ENCODE measurements at regions not wholly inside any gene's neighbourhood (a gene's known extent, or its start where the extent isn't known, plus 50 kb on each side); places are given as distances from the start of the nearest gene placed in this dataset.
A peak's percentile ranks its signal among the peaks of the same experiment; 100 is the strongest.

GRCh38 chr12:89051065-89051677, 301.1 kb downstream of the DUSP6 start:
- DNase-seq: peak; percentile 54

GRCh38 chr12:89047856-89048418, 304.4 kb downstream of the DUSP6 start:
- DNase-seq: no peak

- no peak for DNase-seq
Measured at GRCh38 chr12:89041078-89041477, 311.2 kb downstream of the DUSP6 start.

- no peak for DNase-seq
Measured at GRCh38 chr12:89040146-89040964, 311.9 kb downstream of the DUSP6 start.

- DNase-seq: no peak
Measured at GRCh38 chr12:89038831-89039512, 313.3 kb downstream of the DUSP6 start.

- DNase-seq: no peak
Measured at GRCh38 chr12:89033062-89033461, 319.2 kb downstream of the DUSP6 start.

- DNase-seq: no peak
Measured at GRCh38 chr12:89029961-89030360, 322.3 kb downstream of the DUSP6 start.

- DNase-seq: no peak
Measured at GRCh38 chr12:89024580-89024979, 327.7 kb downstream of the DUSP6 start.

- DNase-seq: no peak
Measured at GRCh38 chr12:89023936-89024335, 328.4 kb downstream of the DUSP6 start.

GRCh38 chr12:89020689-89021088, 331.6 kb downstream of the DUSP6 start:
- no peak for DNase-seq

- no peak for DNase-seq
Measured at GRCh38 chr12:89020121-89020480, 332.2 kb downstream of the DUSP6 start.

GRCh38 chr12:89019439-89020120, 332.7 kb downstream of the DUSP6 start:
- peak; percentile 67 for DNase-seq

GRCh38 chr12:89016970-89017778, 335.1 kb downstream of the DUSP6 start:
- DNase-seq: peak; percentile 75

- DNase-seq: no peak
Measured at GRCh38 chr12:89015419-89015818, 336.9 kb downstream of the DUSP6 start.

- DNase-seq: no peak
Measured at GRCh38 chr12:88998421-88998820, 353.9 kb downstream of the DUSP6 start.

- DNase-seq: no peak
Measured at GRCh38 chr12:88996200-88996788, 356.0 kb downstream of the DUSP6 start.

- no peak for DNase-seq
Measured at GRCh38 chr12:88994971-88995370, 357.3 kb downstream of the DUSP6 start.

- no peak for DNase-seq
Measured at GRCh38 chr12:88994537-88994936, 357.8 kb downstream of the DUSP6 start.

GRCh38 chr12:88993651-88994050, 358.6 kb downstream of the DUSP6 start:
- peak; percentile 29 for DNase-seq

GRCh38 chr12:88986056-88986455, 366.2 kb downstream of the DUSP6 start:
- no peak for DNase-seq

GRCh38 chr12:88985631-88986030, 366.7 kb downstream of the DUSP6 start:
- no peak for DNase-seq

- no peak for DNase-seq
Measured at GRCh38 chr12:88985011-88985410, 367.3 kb downstream of the DUSP6 start.

All from NCI-H1694 treated with DMSO at 0.1 percent for 48 hours (cell line).